GM12875 (cell line): ENCODE measurements at regions not wholly inside any gene's neighbourhood (a gene's known extent, or its start where the extent isn't known, plus 50 kb on each side); places are given as distances from the start of the nearest gene placed in this dataset.
"Not testable (repeated sequence)": the region's sequence is repeated elsewhere in the genome, so short reads cannot be mapped to it uniquely, and the experiment has no call there.

Source experiments
- H3K4me3 ChIP-seq: one replicate; pipeline ENCODE4 v1.5.1; 2011; ENCODE audit warnings: low read depth, low read length, control low read depth
- CTCF ChIP-seq: IDR thresholded peaks from 2 replicates; pipeline ENCODE4 v1.5.1; 2011; ENCODE audit warnings: low read depth, mild to moderate bottlenecking, control low read depth, inconsistent platforms, low read length, moderate library complexity, borderline replicate concordance; ENCODE audit not compliant: insufficient read depth

GRCh38 chr1:173330149-173330951 is 123.2 kb upstream of the TNFSF4 start:
- H3K4me3 ChIP-seq, result no peak overlapping the region
- TF ChIP-seq CTCF, result no peak

- H3K4me3 ChIP-seq, result not testable (repeated sequence)
Observed at GRCh38 chr1:173330952-173331548, 123.9 kb upstream of the TNFSF4 start.

- no peak for TF ChIP-seq CTCF
Observed at GRCh38 chr1:173332026-173332425, 124.9 kb upstream of the TNFSF4 start.

GRCh38 chr1:173333581-173333980 is 126.5 kb upstream of the TNFSF4 start:
- H3K4me3 ChIP-seq, result no peak overlapping the region
- TF ChIP-seq CTCF, result no peak

More at GRCh38 chr1:173332026-173332425, 124.9 kb upstream of the TNFSF4 start:
- no peak overlapping the region for H3K4me3 ChIP-seq

- no peak overlapping the region for H3K4me3 ChIP-seq
- no peak for TF ChIP-seq CTCF
Observed at GRCh38 chr1:173337126-173337525, 130.0 kb upstream of the TNFSF4 start.

- H3K4me3 ChIP-seq, result no peak overlapping the region
- TF ChIP-seq CTCF, result no peak
Observed at GRCh38 chr1:173341307-173341706, 134.2 kb upstream of the TNFSF4 start.

GRCh38 chr1:173341971-173342370 is 134.8 kb upstream of the TNFSF4 start:
- H3K4me3 ChIP-seq, result no peak overlapping the region
- TF ChIP-seq CTCF, result no peak

- H3K4me3 ChIP-seq, result no peak overlapping the region
- no peak for TF ChIP-seq CTCF
Observed at GRCh38 chr1:173342736-173343135, 134.4 kb upstream of the PRDX6 start.
